ENCODE measurements at regions not wholly inside any gene's neighbourhood (a gene's known extent, or its start where the extent isn't known, plus 50 kb on each side); places are given as distances from the start of the nearest gene placed in this dataset.

DNA sequence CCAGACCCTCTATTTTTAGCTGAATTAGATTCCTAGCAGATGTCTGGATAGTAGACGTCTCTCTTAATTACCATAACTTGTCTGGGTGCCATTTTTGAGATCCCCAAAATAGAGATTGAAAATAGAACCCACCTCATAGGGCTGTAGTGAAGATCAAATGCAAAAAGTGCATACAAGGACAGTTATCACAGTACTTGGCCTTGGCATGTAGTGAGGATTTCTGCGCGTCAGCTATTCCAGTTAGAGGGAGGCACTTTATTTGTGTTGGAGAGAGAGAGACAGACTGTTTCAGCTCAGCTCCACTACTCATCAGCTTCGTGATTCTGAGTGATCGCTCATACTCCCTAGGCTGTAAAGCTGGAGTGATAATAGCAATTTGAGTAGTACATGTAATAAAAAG is 59.6 kb upstream of the CDH13 start:
- DNase-seq: no peak
- no peaks in the 10 kb centered on the region for H3K36me3 ChIP-seq
- no peaks in the 10 kb centered on the region for H3K27me3 ChIP-seq
- ATAC-seq: peak in 1 of 2 donors; percentile 33
- no peak overlapping the region for H3K27ac ChIP-seq
- in situ Hi-C loops (cut with MboI; ENCODE audit: low sequenced_read_pairs in 4 of 4): no loop called here
- H3K9me3 ChIP-seq: peaks cover 0 to 4% (median 0%) of the 10 kb centered on the region in 3 donors
- H3K4me3 ChIP-seq: no peak overlapping the region
- H3K4me1 ChIP-seq: peaks cover 3 to 11% of the 10 kb centered on the region in 2 donors
- intact Hi-C loops (cut with DNase I; ENCODE audit: low total_unique reads): no loop called here
- TF ChIP-seq, protein P1, sequence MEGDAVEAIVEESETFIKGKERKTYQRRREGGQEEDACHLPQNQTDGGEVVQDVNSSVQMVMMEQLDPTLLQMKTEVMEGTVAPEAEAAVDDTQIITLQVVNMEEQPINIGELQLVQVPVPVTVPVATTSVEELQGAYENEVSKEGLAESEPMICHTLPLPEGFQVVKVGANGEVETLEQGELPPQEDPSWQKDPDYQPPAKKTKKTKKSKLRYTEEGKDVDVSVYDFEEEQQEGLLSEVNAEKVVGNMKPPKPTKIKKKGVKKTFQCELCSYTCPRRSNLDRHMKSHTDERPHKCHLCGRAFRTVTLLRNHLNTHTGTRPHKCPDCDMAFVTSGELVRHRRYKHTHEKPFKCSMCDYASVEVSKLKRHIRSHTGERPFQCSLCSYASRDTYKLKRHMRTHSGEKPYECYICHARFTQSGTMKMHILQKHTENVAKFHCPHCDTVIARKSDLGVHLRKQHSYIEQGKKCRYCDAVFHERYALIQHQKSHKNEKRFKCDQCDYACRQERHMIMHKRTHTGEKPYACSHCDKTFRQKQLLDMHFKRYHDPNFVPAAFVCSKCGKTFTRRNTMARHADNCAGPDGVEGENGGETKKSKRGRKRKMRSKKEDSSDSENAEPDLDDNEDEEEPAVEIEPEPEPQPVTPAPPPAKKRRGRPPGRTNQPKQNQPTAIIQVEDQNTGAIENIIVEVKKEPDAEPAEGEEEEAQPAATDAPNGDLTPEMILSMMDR (IDR thresholded peaks at IDR 0.05 in 4 of 5, conservative IDR thresholded peaks at IDR 0.05 in 1 of 5): no peak

DNA sequence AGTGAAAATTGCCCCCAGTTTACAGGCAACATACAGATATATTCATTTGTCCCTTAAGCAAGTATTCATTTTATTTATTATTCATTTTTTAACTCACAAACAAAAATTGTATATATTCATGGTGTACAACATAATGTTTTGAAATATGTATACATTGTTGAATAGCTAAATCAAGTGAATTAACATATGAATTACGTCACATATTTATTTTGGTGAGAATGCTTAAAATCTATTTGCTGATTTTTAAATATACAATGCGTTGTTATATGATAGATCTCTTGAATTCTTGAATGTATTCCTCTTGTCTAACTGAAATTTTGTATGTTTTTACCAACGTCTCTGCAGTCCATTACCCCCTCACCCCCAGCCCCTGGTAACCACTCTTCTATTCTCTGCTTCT is 63.4 kb upstream of the CDH13 start:
- TF ChIP-seq POLR2A (IDR thresholded peaks at IDR 0.05): no peak
- TF ChIP-seq, protein P1 (IDR thresholded peaks at IDR 0.05 in 4 of 5, conservative IDR thresholded peaks at IDR 0.05 in 1 of 5): no peak
- Histone ChIP-seq H3K4me1 (peaks cover 3 to 11% of the 10 kb centered on the region in 2 donors), H3K27ac (no peak overlapping the region), H3K36me3 (no peaks in the 10 kb centered on the region), H3K4me3 (no peak overlapping the region), H3K9me3 (peaks cover 0 to 4% (median 0%) of the 10 kb centered on the region in 3 donors), H3K27me3 (no peaks in the 10 kb centered on the region)
- intact Hi-C loops (cut with DNase I; ENCODE audit: low total_unique reads): no loop called here
- no peak for ATAC-seq
- in situ Hi-C loops (cut with MboI; ENCODE audit: low sequenced_read_pairs in 4 of 4): no loop called here
- no peak for DNase-seq

DNA sequence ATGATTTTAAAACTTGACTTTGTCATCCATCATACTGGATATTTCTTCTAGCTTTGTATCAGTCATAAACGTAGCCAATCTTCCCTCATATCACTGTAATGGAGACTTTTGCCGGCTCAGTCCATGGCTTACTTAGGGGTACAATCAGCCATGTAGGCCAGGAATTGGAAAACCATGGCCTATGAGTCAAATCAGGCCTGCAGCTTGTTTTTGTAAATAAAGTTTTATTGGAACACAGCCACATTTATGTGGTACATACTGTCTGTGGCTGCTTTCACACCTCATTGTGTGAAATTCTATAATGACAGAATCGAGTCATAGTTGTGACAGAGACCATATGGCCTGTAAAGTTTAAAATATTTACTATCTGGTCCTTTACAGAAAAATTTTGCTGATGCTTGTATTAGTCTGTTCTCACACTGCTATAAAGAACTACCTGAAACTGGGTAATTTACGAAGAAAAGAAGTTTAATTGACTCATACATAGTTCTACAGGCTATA is 64.5 kb upstream of the CDH13 start:
- H3K36me3 ChIP-seq: no peaks in the 10 kb centered on the region
- ATAC-seq (no peak), DNase-seq (no peak)
- H3K9me3 ChIP-seq: peaks cover 0 to 4% (median 0%) of the 10 kb centered on the region in 3 donors
- intact Hi-C loops (cut with DNase I; ENCODE audit: low total_unique reads): no loop called here
- in situ Hi-C loops (cut with MboI; ENCODE audit: low sequenced_read_pairs in 4 of 4): no loop called here
- no peaks in the 10 kb centered on the region for H3K27me3 ChIP-seq
- peaks cover 2% of the 10 kb centered on the region in 2 donors for H3K4me1 ChIP-seq
- H3K4me3 ChIP-seq: no peak overlapping the region
- no peak overlapping the region for H3K27ac ChIP-seq
- no peak for TF ChIP-seq POLR2A (IDR thresholded peaks at IDR 0.05)
- TF ChIP-seq, protein P1 (IDR thresholded peaks at IDR 0.05 in 4 of 5, conservative IDR thresholded peaks at IDR 0.05 in 1 of 5): no peak

DNA sequence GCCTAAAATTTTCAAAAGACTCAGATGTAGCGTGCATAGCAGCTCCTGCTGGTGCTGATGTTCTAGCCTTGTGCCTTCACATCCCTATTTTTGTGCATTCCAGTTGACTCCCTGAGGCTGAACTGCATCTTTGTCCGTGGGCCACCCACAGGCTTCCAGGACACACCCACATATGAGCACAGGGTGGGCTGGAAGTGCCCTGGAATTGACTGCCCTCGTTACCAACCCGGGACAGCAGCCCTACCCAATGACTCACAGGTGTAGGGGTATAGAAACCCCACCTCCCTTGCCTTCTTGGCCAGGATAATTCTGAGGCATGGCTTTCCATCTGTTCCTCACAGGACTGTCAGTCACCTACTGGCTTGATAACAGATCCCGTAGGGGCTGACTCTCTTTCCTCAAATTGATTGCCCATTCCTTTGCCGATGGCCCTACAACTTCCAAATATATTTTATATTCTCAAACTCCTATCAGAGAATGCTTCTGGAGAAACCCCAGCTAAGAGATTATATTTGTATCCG is 65.9 kb upstream of the CDH13 start:
- ATAC-seq: no peak
- in situ Hi-C loops (cut with MboI; ENCODE audit: low sequenced_read_pairs in 4 of 4): no loop called here

More for the DNA sequence above, 65.9 kb upstream of the CDH13 start:
- no peaks in the 10 kb centered on the region for H3K27me3 ChIP-seq
- H3K9me3 ChIP-seq: peaks cover 0 to 4% (median 0%) of the 10 kb centered on the region in 3 donors
- TF ChIP-seq POLR2A (IDR thresholded peaks at IDR 0.05): no peak
- TF ChIP-seq, protein P1 (IDR thresholded peaks at IDR 0.05 in 4 of 5, conservative IDR thresholded peaks at IDR 0.05 in 1 of 5): no peak
- no peaks in the 10 kb centered on the region for H3K4me1 ChIP-seq
- no peak overlapping the region for H3K27ac ChIP-seq
- H3K4me3 ChIP-seq: no peak overlapping the region
- no peak for DNase-seq
- H3K36me3 ChIP-seq: no peaks in the 10 kb centered on the region
- intact Hi-C loops (cut with DNase I; ENCODE audit: low total_unique reads): no loop called here
